Astrocyte (in vitro differentiated cells and primary cell): ENCODE measurements at regions not wholly inside any gene's neighbourhood (a gene's known extent, or its start where the extent isn't known, plus 50 kb on each side); places are given as distances from the start of the nearest gene placed in this dataset.

Source experiments
- DNase-seq: peaks from one replicate; pipeline ENCODE4 v3.0.0-alpha.2; 2010; ENCODE audit warnings: low read depth
- FAIRE-seq: peaks from 2 replicates; lab custom pipeline; 2011; peaks lifted over from hg19 to GRCh38; lab: Jason Lieb, UNC
- H2AFZ ChIP-seq: 2 replicates; pipeline ENCODE4 v1.6.0; 2012; ENCODE audit warnings: low read depth, low read length, inconsistent platforms
- H3K27ac ChIP-seq: 2 replicates; pipeline ENCODE4 v1.5.1; 2011; ENCODE audit warnings: low read depth, low read length, inconsistent platforms
- H3K27me3 ChIP-seq: 2 replicates; pipeline ENCODE4 v1.6.0; 2011; ENCODE audit warnings: low read length, inconsistent platforms; ENCODE audit not compliant: insufficient read depth
- H3K36me3 ChIP-seq: 2 replicates; pipeline ENCODE4 v1.5.1; 2011; ENCODE audit warnings: low read length, inconsistent platforms; ENCODE audit not compliant: insufficient read depth
- H3K4me1 ChIP-seq: 2 replicates; pipeline ENCODE4 v1.5.1; 2011; ENCODE audit warnings: low read length, inconsistent platforms; ENCODE audit not compliant: insufficient read depth
- H3K4me2 ChIP-seq: 2 replicates; pipeline ENCODE4 v1.6.0; 2012; ENCODE audit warnings: low read length, inconsistent platforms
- H3K4me3 ChIP-seq: 2 replicates; pipeline ENCODE4 v1.5.1; 2011; ENCODE audit warnings: low read depth, mild to moderate bottlenecking, low read length, inconsistent platforms; ENCODE audit not compliant: insufficient read depth
- H3K79me2 ChIP-seq: 2 replicates; pipeline ENCODE4 v1.6.0; 2012; ENCODE audit warnings: mild to moderate bottlenecking, low read length, inconsistent platforms; ENCODE audit not compliant: insufficient read depth
- H3K9ac ChIP-seq: 2 replicates; pipeline ENCODE4 v1.6.0; 2012; ENCODE audit warnings: mild to moderate bottlenecking, low read length, inconsistent platforms
- H3K9me3 ChIP-seq: 2 replicates; pipeline ENCODE4 v1.5.1; 2012; ENCODE audit warnings: low read depth, mild to moderate bottlenecking, low read length, inconsistent platforms; ENCODE audit not compliant: insufficient read depth
- H4K20me1 ChIP-seq: 2 replicates; pipeline ENCODE4 v1.6.0; 2012; ENCODE audit warnings: low read length, inconsistent platforms; ENCODE audit not compliant: insufficient read depth
- H3K27ac Mint-ChIP-seq: one replicate; pipeline ENCODE4 v1.8.0; 2021; ENCODE audit warnings: mild to moderate bottlenecking, mixed read lengths; ENCODE audit not compliant: unreplicated experiment
- H3K27me3 Mint-ChIP-seq: one replicate; pipeline ENCODE4 v1.8.0; 2021; ENCODE audit warnings: low read depth, mixed read lengths; ENCODE audit not compliant: unreplicated experiment
- H3K36me3 Mint-ChIP-seq: one replicate; pipeline ENCODE4 v1.8.0; 2021; ENCODE audit warnings: low read depth, mixed read lengths; ENCODE audit not compliant: unreplicated experiment
- H3K4me1 Mint-ChIP-seq: one replicate; pipeline ENCODE4 v1.8.0; 2021; ENCODE audit warnings: low read depth, mixed read lengths; ENCODE audit not compliant: unreplicated experiment
- H3K4me3 Mint-ChIP-seq: one replicate; pipeline ENCODE4 v1.8.0; 2021; ENCODE audit warnings: mild to moderate bottlenecking, moderate library complexity, mixed read lengths; ENCODE audit not compliant: unreplicated experiment
- H3K9me3 Mint-ChIP-seq: one replicate; pipeline ENCODE4 v1.8.0; 2021; ENCODE audit warnings: mild to moderate bottlenecking, mixed read lengths; ENCODE audit not compliant: unreplicated experiment
- EZH2 ChIP-seq: IDR thresholded peaks from 2 replicates; pipeline ENCODE4 v1.6.1; 2012; ENCODE audit warnings: mild to moderate bottlenecking, low read length, inconsistent platforms; ENCODE audit not compliant: insufficient read depth
- TF ChIP-seq, protein P1 (sequence below): IDR thresholded peaks from 2 replicates; pipeline ENCODE4 v1.5.1; 2011; ENCODE audit warnings: low read depth, mild to moderate bottlenecking, inconsistent platforms, low read length, moderate library complexity; ENCODE audit not compliant: insufficient read depth

DNA sequence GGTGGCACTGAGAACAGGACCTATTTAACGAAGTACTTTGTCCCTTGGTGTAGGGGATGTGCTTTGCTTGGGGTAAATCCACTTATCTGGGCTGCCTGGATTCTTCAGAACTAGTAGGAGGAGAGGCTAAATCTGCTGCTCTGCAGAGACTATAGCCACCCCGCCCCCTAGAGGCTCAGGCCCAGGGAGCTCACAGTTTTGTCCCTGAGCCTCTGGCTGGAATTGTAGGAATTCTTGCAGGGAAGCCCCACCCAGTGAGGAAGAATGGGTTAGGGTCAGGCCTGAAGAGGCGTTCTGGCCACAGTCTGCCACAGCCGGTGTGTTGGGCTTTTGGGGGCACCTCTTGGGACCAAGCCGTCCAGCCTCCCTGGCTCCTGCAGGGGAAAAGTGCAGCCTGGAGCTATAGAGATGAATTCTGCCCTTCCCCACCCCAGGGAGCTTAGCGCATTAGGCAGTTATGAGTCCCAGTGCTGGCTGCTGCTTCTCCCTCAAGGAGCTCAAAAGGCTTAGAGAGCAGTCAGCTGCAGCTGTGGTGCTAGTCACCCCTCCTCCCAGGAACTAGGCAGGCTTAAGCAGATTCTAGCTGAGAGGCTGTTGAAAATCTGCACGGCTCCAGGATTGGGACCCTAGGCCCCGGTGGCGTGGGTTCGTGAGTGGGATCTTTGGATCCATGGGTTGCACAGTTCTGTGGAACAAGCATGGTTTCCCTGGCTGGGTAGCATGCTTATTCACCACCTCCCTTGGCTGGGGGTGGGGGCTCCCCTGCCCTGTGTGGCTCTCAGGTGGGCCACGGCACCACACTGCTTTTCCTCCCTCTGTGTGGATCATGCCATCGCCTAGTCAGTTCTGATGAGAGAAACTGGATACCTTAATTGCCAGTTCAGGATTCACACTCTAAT, 237.4 kb upstream of the TOM1L1 start:
- Histone ChIP-seq H3K27ac (no peak overlapping the region), H3K4me2 (no peak overlapping the region), H3K36me3 (no peaks in the 10 kb centered on the region), H2AFZ (no peak overlapping the region), H3K4me3 (no peak overlapping the region), H4K20me1 (no peaks in the 10 kb centered on the region), H3K79me2 (no peaks in the 10 kb centered on the region), H3K9ac (no peak overlapping the region), H3K4me1 (no peaks in the 10 kb centered on the region), H3K9me3 (peaks cover 4% of the 10 kb centered on the region), H3K27me3 (no peaks in the 10 kb centered on the region)
- H3K27me3 Mint-ChIP-seq = no peaks in the 10 kb centered on the region
- H3K4me1 Mint-ChIP-seq = no peaks in the 10 kb centered on the region
- H3K27ac Mint-ChIP-seq = no peak overlapping the region
- FAIRE-seq = no peak
- no peak for TF ChIP-seq EZH2
- TF ChIP-seq, protein P1, sequence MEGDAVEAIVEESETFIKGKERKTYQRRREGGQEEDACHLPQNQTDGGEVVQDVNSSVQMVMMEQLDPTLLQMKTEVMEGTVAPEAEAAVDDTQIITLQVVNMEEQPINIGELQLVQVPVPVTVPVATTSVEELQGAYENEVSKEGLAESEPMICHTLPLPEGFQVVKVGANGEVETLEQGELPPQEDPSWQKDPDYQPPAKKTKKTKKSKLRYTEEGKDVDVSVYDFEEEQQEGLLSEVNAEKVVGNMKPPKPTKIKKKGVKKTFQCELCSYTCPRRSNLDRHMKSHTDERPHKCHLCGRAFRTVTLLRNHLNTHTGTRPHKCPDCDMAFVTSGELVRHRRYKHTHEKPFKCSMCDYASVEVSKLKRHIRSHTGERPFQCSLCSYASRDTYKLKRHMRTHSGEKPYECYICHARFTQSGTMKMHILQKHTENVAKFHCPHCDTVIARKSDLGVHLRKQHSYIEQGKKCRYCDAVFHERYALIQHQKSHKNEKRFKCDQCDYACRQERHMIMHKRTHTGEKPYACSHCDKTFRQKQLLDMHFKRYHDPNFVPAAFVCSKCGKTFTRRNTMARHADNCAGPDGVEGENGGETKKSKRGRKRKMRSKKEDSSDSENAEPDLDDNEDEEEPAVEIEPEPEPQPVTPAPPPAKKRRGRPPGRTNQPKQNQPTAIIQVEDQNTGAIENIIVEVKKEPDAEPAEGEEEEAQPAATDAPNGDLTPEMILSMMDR = no peak
- H3K9me3 Mint-ChIP-seq = peaks cover 1% of the 10 kb centered on the region
- DNase-seq = no peak
- no peak overlapping the region for H3K4me3 Mint-ChIP-seq
- no peaks in the 10 kb centered on the region for H3K36me3 Mint-ChIP-seq

DNA sequence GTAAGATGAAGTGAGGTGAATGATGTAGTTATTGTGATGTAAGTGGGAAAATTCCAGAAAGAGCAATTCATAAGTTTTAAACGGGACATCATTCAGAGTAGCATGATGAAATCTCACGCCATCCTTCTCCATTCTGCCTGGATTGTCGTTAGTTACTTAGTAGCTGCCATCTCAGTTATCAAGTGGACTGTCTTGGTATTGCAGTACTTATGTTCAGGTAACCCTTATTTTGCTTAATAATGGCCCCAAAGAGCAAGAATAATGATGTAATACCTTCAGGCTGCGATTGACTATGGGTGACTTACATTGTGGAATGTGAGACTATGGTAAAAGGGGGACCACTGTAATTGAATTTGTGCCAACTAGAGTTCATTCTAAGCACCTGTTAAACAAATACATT, 234.1 kb upstream of the TOM1L1 start:
- no peak for TF ChIP-seq EZH2
- TF ChIP-seq, protein P1 = no peak
- Mint-ChIP-seq H3K4me3 (no peak overlapping the region), H3K4me1 (no peaks in the 10 kb centered on the region), H3K36me3 (no peaks in the 10 kb centered on the region), H3K27ac (no peak overlapping the region), H3K9me3 (no peaks in the 10 kb centered on the region), H3K27me3 (no peaks in the 10 kb centered on the region)
- Histone ChIP-seq H3K27ac (no peak overlapping the region), H2AFZ (no peak overlapping the region), H3K27me3 (no peaks in the 10 kb centered on the region), H3K36me3 (no peaks in the 10 kb centered on the region), H3K79me2 (no peaks in the 10 kb centered on the region), H3K9ac (no peak overlapping the region), H3K4me1 (no peaks in the 10 kb centered on the region), H3K4me2 (no peak overlapping the region), H4K20me1 (no peaks in the 10 kb centered on the region), H3K9me3 (peaks cover 4% of the 10 kb centered on the region), H3K4me3 (no peak overlapping the region)
- no peak for DNase-seq
- FAIRE-seq = no peak

DNA sequence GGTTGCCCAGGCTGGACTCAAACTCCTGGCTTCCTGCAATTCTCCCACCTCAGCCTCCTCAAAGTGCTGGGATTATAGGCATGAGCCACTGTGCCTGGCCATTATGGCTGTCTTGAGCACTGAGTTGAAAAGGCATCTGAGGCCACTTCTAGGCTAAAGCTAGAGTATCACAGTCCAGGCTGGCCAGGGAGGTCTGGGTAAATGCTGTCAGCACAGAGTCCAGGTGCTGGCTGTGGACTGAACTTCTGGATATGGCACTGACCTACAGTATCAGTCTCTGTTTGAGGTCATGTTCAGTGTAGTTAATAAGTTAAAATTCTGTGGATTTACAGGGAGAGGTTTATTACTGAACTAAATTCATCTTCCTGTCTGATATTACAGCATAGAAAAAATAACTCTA, 222.5 kb upstream of the TOM1L1 start:
- H3K9me3 Mint-ChIP-seq = no peaks in the 10 kb centered on the region
- H3K27me3 ChIP-seq = no peaks in the 10 kb centered on the region
- H3K36me3 Mint-ChIP-seq = no peaks in the 10 kb centered on the region
- TF ChIP-seq, protein P1 = no peak
- no peak for TF ChIP-seq EZH2
- no peak overlapping the region for H3K27ac ChIP-seq
- H2AFZ ChIP-seq = no peak overlapping the region
- no peaks in the 10 kb centered on the region for H3K36me3 ChIP-seq
- no peak overlapping the region for H3K9ac ChIP-seq
- no peaks in the 10 kb centered on the region for H3K9me3 ChIP-seq
- H3K4me1 ChIP-seq = no peaks in the 10 kb centered on the region
- H3K4me1 Mint-ChIP-seq = no peaks in the 10 kb centered on the region
- no peaks in the 10 kb centered on the region for H4K20me1 ChIP-seq
- H3K27me3 Mint-ChIP-seq = no peaks in the 10 kb centered on the region
- FAIRE-seq (no peak), DNase-seq (no peak)
- no peak overlapping the region for H3K4me3 ChIP-seq
- H3K4me3 Mint-ChIP-seq = no peak overlapping the region
- H3K27ac Mint-ChIP-seq = no peak overlapping the region
- H3K4me2 ChIP-seq = no peak overlapping the region
- no peaks in the 10 kb centered on the region for H3K79me2 ChIP-seq
